Lower leg skin (tissue), 3 donors: ENCODE measurements at regions not wholly inside any gene's neighbourhood (a gene's known extent, or its start where the extent isn't known, plus 50 kb on each side); places are given as distances from the start of the nearest gene placed in this dataset.

Experiments
- CTCF ChIP-seq, 3 donors: fragments of 450-650 bp; IDR thresholded peaks; one replicate each; pipeline ENCODE4 v1.5.1; 2016; ENCODE audit warnings: antibody characterized with exemption in 3 of 3, mild to moderate bottlenecking in 3 of 3, moderate library complexity in 2 of 3
- POLR2A ChIP-seq, 2 donors: fragments of 450-650 bp; IDR thresholded peaks; one replicate each; pipeline ENCODE4 v1.6.1; 2016 to 2017; ENCODE audit warnings: antibody characterized with exemption in 2 of 2, mild to moderate bottlenecking in 1 of 2, moderate library complexity in 1 of 2

DNA sequence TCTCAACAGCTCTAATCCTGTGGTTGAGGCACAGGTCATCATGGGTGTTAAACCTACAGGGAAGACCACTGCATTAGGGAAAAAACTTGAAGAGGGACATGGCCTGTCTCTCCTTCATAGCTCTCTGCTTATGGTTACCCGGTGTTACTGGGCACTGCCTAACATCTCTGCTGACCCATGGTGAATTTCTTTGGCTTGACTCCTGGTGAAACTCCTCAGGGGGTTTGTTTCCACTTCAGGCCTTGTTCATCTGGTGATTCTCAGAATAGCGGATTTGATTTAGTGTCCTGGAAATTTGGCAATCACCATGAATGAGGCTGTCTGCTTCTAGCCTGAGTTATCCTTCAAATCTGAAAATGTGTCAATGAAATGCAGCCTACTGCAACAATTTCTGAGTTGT, 114.4 kb downstream of the ZNF518B start:
- TF ChIP-seq CTCF (IDR thresholded peaks at IDR 0.05) (no peak), POLR2A (IDR thresholded peaks at IDR 0.05) (no peak)
